Inflammatory macrophage treated with lipopolysaccharide for 4 hours (primary cell): ENCODE measurements at regions not wholly inside any gene's neighbourhood (a gene's known extent, or its start where the extent isn't known, plus 50 kb on each side); places are given as distances from the start of the nearest gene placed in this dataset.

Source experiments
- DNase-seq: peaks from one replicate; pipeline ENCODE4 v3.0.0-alpha.2; 2020

DNA sequence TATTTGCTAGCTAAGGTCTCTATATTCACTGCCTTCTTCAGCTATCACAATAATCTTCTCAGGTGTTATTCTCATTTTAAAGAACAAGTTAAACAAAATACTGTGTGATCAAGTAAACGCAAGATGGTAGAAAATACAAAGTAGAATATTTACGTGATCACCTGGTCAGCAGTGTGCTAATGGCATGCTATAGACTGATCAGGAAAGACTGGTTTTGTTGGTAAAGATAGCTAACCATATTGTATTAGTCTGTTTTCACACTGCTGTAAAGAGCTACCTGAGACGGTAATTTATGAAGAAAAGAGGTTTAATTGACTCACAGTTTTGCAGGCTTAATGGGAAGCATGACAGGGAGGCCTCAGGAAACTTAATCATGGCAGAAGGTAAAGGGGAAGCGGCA, 50.4 kb downstream of the ZBTB38 start:
- no peak for DNase-seq

DNA sequence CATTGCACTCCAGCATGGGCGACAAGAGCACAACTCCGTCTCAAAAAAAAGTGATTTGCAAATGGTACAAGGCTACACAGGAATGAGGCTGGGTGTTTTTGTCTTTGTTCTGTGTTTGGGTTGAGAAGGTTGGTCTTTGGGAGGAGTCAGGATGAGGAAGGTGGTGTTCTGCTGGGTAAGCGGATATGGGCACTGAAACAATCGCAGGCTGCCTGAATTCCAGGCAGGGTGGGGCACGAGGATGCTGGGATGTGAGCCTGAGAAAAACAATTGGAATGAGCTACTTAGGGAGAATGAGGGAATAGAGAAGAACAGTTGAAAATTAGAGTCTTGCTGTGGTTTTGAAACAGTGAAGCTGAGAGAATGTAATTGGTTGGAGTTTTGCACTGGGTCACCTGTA, 51.6 kb downstream of the ZBTB38 start:
- DNase-seq = no peak

- DNase-seq = no peak
These were observed 52.9 kb downstream of the ZBTB38 start for GRCh38 chr3:141421186-141421585.

GRCh38 chr3:141421639-141422319, 53.5 kb downstream of the ZBTB38 start:
- no peak for DNase-seq

- DNase-seq = no peak
These were observed 54.8 kb downstream of the ZBTB38 start for GRCh38 chr3:141422961-141423582.

- peak; percentile 46 for DNase-seq
These were observed 57.4 kb downstream of the ZBTB38 start for GRCh38 chr3:141425523-141426233.

DNA sequence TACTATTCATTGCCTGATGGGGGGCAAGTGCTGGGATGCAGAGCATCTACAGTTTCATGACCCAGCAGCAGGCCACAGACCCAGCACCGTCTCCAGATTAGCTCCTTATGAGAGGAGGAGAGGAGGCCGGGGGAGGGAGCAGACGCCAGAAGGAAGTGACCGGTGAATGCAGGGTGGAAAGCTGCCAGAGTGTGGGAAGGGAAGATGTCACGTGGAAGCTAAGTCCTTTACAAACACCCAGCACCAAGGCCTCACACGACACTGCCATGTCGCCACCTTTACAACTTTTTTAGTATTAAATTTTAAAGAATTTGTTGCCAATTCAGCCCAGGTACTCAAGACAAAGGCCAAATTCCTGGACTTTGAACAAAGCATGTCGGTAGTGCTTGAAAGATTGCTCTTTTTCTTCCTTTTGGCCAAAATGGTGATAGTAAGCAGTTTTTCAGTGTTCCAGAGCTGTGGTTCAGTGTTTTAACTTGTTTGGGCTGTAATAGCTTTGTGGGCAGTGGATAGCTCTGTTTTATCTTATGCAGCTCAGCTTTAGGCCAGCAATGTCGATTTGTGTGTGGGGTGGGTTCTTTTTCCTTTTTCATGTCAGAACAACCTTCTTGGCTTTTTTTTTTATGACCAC, 58.2 kb downstream of the ZBTB38 start:
- DNase-seq = peak; percentile 67

DNA sequence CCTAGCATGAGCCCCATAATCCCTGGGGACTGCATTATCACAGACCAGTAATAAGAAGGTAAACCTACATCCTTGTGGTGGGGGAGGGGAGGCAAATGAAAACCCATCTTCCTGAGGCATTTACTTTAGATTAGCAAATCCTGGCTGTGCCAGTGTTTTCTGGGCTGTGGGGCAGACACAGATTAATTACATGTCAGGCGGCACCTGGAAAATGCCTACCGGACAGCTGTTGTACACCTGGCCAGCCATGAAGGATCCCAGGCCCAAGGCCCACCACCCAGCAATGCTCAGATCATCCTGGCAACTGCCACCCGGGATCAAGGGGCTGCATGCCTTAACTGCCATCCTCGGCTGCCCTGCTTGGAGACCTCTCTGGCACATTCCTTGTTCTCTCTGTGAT, 59.1 kb upstream of the RASA2 start:
- no peak for DNase-seq

DNA sequence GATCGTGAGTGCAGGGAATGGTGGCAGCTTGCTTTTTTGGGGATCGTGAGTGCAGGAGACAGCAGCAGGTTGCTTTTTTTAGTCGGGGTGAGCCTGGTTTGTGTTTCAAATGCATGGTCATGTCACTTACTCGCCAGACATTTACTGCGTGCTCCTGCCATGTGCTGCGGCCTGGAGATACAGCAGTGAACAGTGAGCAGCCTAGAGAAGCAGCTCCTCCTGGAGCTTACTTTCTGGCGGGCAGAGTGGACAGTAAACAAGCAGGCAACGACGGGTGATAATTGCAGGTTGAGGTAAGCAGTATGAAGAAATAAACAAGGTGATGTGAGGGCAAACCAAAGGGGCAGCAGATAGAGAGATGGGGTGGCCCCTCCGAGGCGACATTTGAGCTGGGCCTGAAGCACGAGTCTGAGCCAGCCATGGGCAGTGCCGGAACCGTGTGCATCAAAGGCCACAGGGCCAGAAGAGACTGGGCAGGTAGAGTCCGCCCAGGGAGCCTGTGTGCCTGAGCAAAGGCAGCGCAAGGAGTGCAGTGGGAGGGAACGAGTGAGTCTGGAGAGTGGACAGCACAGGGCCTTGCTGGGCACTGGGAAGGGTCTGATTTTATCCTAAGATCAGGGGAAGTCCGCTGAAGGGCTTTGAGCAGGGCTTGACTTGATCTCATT, 57.3 kb upstream of the RASA2 start:
- DNase-seq = no peak

GRCh38 chr3:141430316-141430715, 56.5 kb upstream of the RASA2 start:
- DNase-seq = no peak

DNA sequence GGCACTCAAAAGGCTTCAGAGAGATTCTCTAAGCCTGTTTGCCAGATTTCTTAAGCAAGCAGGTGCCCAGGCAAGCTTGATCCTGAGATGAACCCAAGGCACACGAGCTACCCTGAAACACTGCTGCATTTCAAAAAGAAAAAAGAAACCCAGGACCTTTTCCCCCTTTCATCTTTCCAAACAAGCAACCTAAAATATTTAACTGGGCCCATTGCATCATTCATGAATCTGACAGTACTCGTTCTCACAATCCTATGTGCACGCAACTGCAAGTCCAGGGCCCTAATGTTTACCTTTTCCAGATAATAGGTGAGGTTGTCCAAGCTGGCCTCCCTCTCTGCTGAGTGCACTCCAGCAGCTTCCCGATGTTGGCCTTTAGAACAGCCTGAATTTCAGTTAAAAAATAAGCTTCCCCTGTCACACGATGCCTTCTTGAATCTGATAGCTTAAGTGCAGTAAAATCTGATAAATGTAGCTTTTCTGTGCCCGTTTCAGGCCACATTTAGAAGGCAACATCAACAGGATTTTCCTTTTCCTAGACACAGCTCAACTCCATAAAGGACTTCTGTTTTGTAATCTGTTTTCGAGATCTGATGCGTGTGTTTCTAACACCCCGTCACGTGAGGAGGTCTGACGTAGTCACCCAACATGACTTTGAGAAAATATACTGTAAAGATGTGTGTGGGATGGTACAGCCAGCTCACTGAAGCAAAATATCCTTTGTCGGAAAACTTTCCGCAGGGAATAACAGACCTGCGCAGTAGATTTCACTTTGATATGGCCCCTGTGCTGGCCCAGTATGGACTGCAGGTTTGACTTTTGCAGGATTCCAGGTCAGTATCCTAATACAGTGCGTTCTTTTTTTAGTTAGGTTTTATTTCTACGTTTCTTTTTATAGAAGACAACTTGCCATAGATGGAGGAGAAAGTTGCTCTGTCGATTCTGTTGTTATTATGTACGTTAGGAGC, 55.1 kb upstream of the RASA2 start:
- DNase-seq = no peak

DNA sequence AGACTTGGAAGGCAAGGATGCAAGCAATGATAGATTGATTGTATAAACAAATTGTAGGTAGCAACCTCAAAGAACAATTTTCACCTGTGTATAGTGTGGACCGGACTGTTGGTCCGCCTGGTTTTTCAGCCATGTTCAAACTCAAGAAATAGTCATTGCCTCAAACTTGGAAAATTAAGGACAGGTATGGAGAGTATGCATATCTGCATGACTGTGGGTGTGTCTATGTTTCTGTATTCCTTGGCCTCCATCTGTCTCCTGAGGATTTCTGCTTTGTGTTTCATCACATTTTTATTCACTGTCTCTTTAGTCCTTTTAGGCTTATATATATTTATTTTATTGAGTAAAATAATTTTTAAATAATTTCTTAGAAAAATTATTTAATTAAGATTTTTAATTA, 53.9 kb upstream of the RASA2 start:
- no peak for DNase-seq

DNA sequence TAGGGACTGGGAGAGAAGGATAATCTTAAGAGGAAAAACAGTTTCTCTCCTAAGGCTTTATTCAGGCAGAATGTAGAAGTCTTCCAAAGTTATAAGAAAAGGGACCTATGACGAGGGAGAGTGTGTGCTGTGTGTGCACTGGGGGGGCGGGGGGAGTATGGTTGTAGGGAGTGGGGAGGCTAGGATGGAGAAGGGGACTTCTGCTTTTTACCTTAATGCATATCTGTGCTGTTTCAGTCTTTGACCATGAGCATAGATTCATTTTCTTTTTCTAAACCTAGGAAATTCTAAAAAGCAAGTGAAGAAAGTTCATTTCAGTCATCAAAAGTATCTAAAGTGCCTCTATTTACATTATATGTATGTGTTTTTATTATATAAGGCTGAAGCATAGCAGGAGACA, 52.6 kb upstream of the RASA2 start:
- DNase-seq = no peak

- no peak for DNase-seq
These were observed 50.6 kb upstream of the RASA2 start for GRCh38 chr3:141436180-141436579.
